Activated naive CD8-positive, alpha-beta T cell treated with anti-CD3 and anti-CD28 coated beads, Interleukin-2, amount 10 ng/mL, durations not matched to agents 7 days and 5 days (primary cell): ENCODE measurements at regions not wholly inside any gene's neighbourhood (a gene's known extent, or its start where the extent isn't known, plus 50 kb on each side); places are given as distances from the start of the nearest gene placed in this dataset.

ENCODE experiments used
- ATAC-seq: fragments of 150-1000 bp; cut with Tn5 transposase; one replicate; pipeline ENCODE4 v1.10.0; 2021; ENCODE audit warnings: low read depth, moderate library complexity
- POLR2A ChIA-PET: fragments of 350-600 bp; sonication (Branson Sonifier 250); formaldehyde crosslinking; loops from one replicate; lab custom pipeline; 2021; ENCODE audit warnings: antibody characterized with exemption; lab: Charles Lee
- DNase-seq: peaks from one replicate; pipeline ENCODE4 v3.0.0; 2021
- H3K27ac Mint-ChIP-seq: one replicate; pipeline ENCODE4 v1.8.0; 2022; ENCODE audit warnings: mild to moderate bottlenecking, mixed read lengths
- H3K27me3 Mint-ChIP-seq: one replicate; pipeline ENCODE4 v1.8.0; 2022; ENCODE audit warnings: mild to moderate bottlenecking, moderate library complexity, mixed read lengths
- H3K36me3 Mint-ChIP-seq: one replicate; pipeline ENCODE4 v1.8.0; 2021; ENCODE audit warnings: mild to moderate bottlenecking, mixed read lengths
- H3K4me1 Mint-ChIP-seq: one replicate; pipeline ENCODE4 v1.8.0; 2021; ENCODE audit warnings: mixed read lengths
- H3K4me3 Mint-ChIP-seq: one replicate; pipeline ENCODE4 v1.8.0; 2022; ENCODE audit warnings: mild to moderate bottlenecking, moderate library complexity, mixed read lengths
- H3K9me3 Mint-ChIP-seq: one replicate; pipeline ENCODE4 v1.8.0; 2021; ENCODE audit warnings: mixed read lengths

- no peaks in the 10 kb centered on the region for H3K36me3 Mint-ChIP-seq
- POLR2A ChIA-PET = no interaction called here
- no peaks in the 10 kb centered on the region for H3K4me1 Mint-ChIP-seq
- H3K9me3 Mint-ChIP-seq = peaks cover 7% of the 10 kb centered on the region
- no peaks in the 10 kb centered on the region for H3K27me3 Mint-ChIP-seq
- DNase-seq (no peak), ATAC-seq (no peak)
- H3K4me3 Mint-ChIP-seq = no peak overlapping the region
- no peak overlapping the region for H3K27ac Mint-ChIP-seq
Measured at GRCh38 chr1:80059940-80060339, 1053.4 kb upstream of the ADGRL4 start.

- Mint-ChIP-seq H3K4me3 (no peak overlapping the region), H3K27me3 (no peaks in the 10 kb centered on the region), H3K4me1 (no peaks in the 10 kb centered on the region), H3K27ac (no peak overlapping the region), H3K9me3 (peaks cover 9% of the 10 kb centered on the region), H3K36me3 (no peaks in the 10 kb centered on the region)
- POLR2A ChIA-PET = no interaction called here
- no peak for ATAC-seq
- DNase-seq = no peak
Measured at GRCh38 chr1:80056179-80056578, 1049.6 kb upstream of the ADGRL4 start.

GRCh38 chr1:80054129-80054528, 1047.6 kb upstream of the ADGRL4 start:
- no peaks in the 10 kb centered on the region for H3K4me1 Mint-ChIP-seq
- H3K4me3 Mint-ChIP-seq = no peak overlapping the region
- no peaks in the 10 kb centered on the region for H3K27me3 Mint-ChIP-seq
- no peak overlapping the region for H3K27ac Mint-ChIP-seq
- POLR2A ChIA-PET = no interaction called here
- H3K9me3 Mint-ChIP-seq = peaks cover 4% of the 10 kb centered on the region
- no peaks in the 10 kb centered on the region for H3K36me3 Mint-ChIP-seq
- DNase-seq (no peak), ATAC-seq (no peak)

- no peaks in the 10 kb centered on the region for H3K27me3 Mint-ChIP-seq
- no peak for ATAC-seq
- no peak for DNase-seq
- H3K36me3 Mint-ChIP-seq = no peaks in the 10 kb centered on the region
- POLR2A ChIA-PET = no interaction called here
- peaks cover 4% of the 10 kb centered on the region for H3K9me3 Mint-ChIP-seq
- no peak overlapping the region for H3K27ac Mint-ChIP-seq
- no peaks in the 10 kb centered on the region for H3K4me1 Mint-ChIP-seq
- no peak overlapping the region for H3K4me3 Mint-ChIP-seq
Measured at GRCh38 chr1:80053613-80054012, 1047.1 kb upstream of the ADGRL4 start.

- no peaks in the 10 kb centered on the region for H3K4me1 Mint-ChIP-seq
- no peak overlapping the region for H3K4me3 Mint-ChIP-seq
- ATAC-seq (no peak), DNase-seq (no peak)
- no peak overlapping the region for H3K27ac Mint-ChIP-seq
- H3K9me3 Mint-ChIP-seq = peaks cover 8% of the 10 kb centered on the region
- no peaks in the 10 kb centered on the region for H3K36me3 Mint-ChIP-seq
- H3K27me3 Mint-ChIP-seq = no peaks in the 10 kb centered on the region
- POLR2A ChIA-PET = no interaction called here
Measured at GRCh38 chr1:80050523-80050922, 1044.0 kb upstream of the ADGRL4 start.

GRCh38 chr1:80050085-80050484, 1043.6 kb upstream of the ADGRL4 start:
- Mint-ChIP-seq H3K27ac (no peak overlapping the region), H3K4me3 (no peak overlapping the region), H3K9me3 (peaks cover 9% of the 10 kb centered on the region), H3K27me3 (no peaks in the 10 kb centered on the region), H3K4me1 (no peaks in the 10 kb centered on the region), H3K36me3 (no peaks in the 10 kb centered on the region)
- POLR2A ChIA-PET = no interaction called here
- ATAC-seq = no peak
- DNase-seq = no peak

- POLR2A ChIA-PET = no interaction called here
- H3K4me3 Mint-ChIP-seq = no peak overlapping the region
- no peaks in the 10 kb centered on the region for H3K27me3 Mint-ChIP-seq
- ATAC-seq = no peak
- no peaks in the 10 kb centered on the region for H3K4me1 Mint-ChIP-seq
- H3K36me3 Mint-ChIP-seq = no peaks in the 10 kb centered on the region
- no peak overlapping the region for H3K27ac Mint-ChIP-seq
- H3K9me3 Mint-ChIP-seq = peaks cover 10% of the 10 kb centered on the region
- no peak for DNase-seq
Measured at GRCh38 chr1:80048716-80049115, 1042.2 kb upstream of the ADGRL4 start.

- Mint-ChIP-seq H3K4me1 (no peaks in the 10 kb centered on the region), H3K4me3 (no peak overlapping the region), H3K27me3 (no peaks in the 10 kb centered on the region), H3K27ac (no peak overlapping the region), H3K36me3 (no peaks in the 10 kb centered on the region), H3K9me3 (peaks cover 10% of the 10 kb centered on the region)
- no peak for ATAC-seq
- DNase-seq = no peak
- POLR2A ChIA-PET = no interaction called here
Measured at GRCh38 chr1:80047791-80048190, 1041.3 kb upstream of the ADGRL4 start.

- Mint-ChIP-seq H3K4me1 (no peaks in the 10 kb centered on the region), H3K27me3 (no peaks in the 10 kb centered on the region), H3K36me3 (no peaks in the 10 kb centered on the region), H3K9me3 (peaks cover 8% of the 10 kb centered on the region), H3K27ac (no peak overlapping the region), H3K4me3 (no peak overlapping the region)
- POLR2A ChIA-PET = no interaction called here
- no peak for DNase-seq
- ATAC-seq = no peak
Measured at GRCh38 chr1:80044662-80045061, 1038.1 kb upstream of the ADGRL4 start.

- H3K27me3 Mint-ChIP-seq = no peaks in the 10 kb centered on the region
- peaks cover 2% of the 10 kb centered on the region for H3K9me3 Mint-ChIP-seq
- POLR2A ChIA-PET = no interaction called here
- H3K4me3 Mint-ChIP-seq = no peak overlapping the region
- H3K27ac Mint-ChIP-seq = no peak overlapping the region
- no peaks in the 10 kb centered on the region for H3K36me3 Mint-ChIP-seq
- ATAC-seq (no peak), DNase-seq (no peak)
- H3K4me1 Mint-ChIP-seq = no peaks in the 10 kb centered on the region
Measured at GRCh38 chr1:80036690-80037432, 1030.3 kb upstream of the ADGRL4 start.

GRCh38 chr1:80023358-80023757, 1016.8 kb upstream of the ADGRL4 start:
- Mint-ChIP-seq H3K4me1 (no peaks in the 10 kb centered on the region), H3K27me3 (no peaks in the 10 kb centered on the region), H3K27ac (no peak overlapping the region), H3K36me3 (no peaks in the 10 kb centered on the region), H3K4me3 (no peak overlapping the region), H3K9me3 (peaks cover 4% of the 10 kb centered on the region)
- POLR2A ChIA-PET = no interaction called here
- ATAC-seq (no peak), DNase-seq (no peak)

GRCh38 chr1:80021891-80022290, 1015.4 kb upstream of the ADGRL4 start:
- POLR2A ChIA-PET = no interaction called here
- Mint-ChIP-seq H3K36me3 (no peaks in the 10 kb centered on the region), H3K9me3 (peaks cover 6% of the 10 kb centered on the region), H3K27ac (no peak overlapping the region), H3K4me3 (no peak overlapping the region), H3K4me1 (no peaks in the 10 kb centered on the region), H3K27me3 (no peaks in the 10 kb centered on the region)
- ATAC-seq = no peak
- DNase-seq = no peak

- no peak for ATAC-seq
- no peak for DNase-seq
- Mint-ChIP-seq H3K36me3 (no peaks in the 10 kb centered on the region), H3K9me3 (peaks cover 3% of the 10 kb centered on the region), H3K27me3 (no peaks in the 10 kb centered on the region), H3K4me1 (no peaks in the 10 kb centered on the region), H3K4me3 (no peak overlapping the region), H3K27ac (no peak overlapping the region)
- POLR2A ChIA-PET = no interaction called here
Measured at GRCh38 chr1:80018348-80018747, 1011.8 kb upstream of the ADGRL4 start.

GRCh38 chr1:80008934-80009333, 1002.4 kb upstream of the ADGRL4 start:
- H3K27ac Mint-ChIP-seq = no peak overlapping the region
- ATAC-seq (no peak), DNase-seq (no peak)
- H3K27me3 Mint-ChIP-seq = no peaks in the 10 kb centered on the region
- no peaks in the 10 kb centered on the region for H3K9me3 Mint-ChIP-seq
- no peaks in the 10 kb centered on the region for H3K36me3 Mint-ChIP-seq
- H3K4me3 Mint-ChIP-seq = no peak overlapping the region
- POLR2A ChIA-PET = no interaction called here
- no peaks in the 10 kb centered on the region for H3K4me1 Mint-ChIP-seq
